IMR-90 (cell line): ENCODE measurements at regions not wholly inside any gene's neighbourhood (a gene's known extent, or its start where the extent isn't known, plus 50 kb on each side); places are given as distances from the start of the nearest gene placed in this dataset.

Source experiments
- ATAC-seq: fragments of 200-7000 bp; cut with Tn5 transposase; 2 replicates; pipeline ENCODE4 v1.9.1; 2020; ENCODE audit warnings: low read depth, mild to moderate bottlenecking, moderate library complexity
- BruUV-seq: library from RNA; stranded (reverse); fragments of 400-500 nt; replicated peaks from 2 replicates; lab custom pipeline; 2021; lab: Mats Ljungman, UMichigan
- CTCF ChIA-PET: fragments of 300-600 bp; formaldehyde crosslinking; extraction: SDS; loops from one replicate; lab custom pipeline; 2021; ENCODE audit warnings: antibody characterized with exemption; lab: Yijun Ruan, JAX
- POLR2A ChIA-PET: fragments of 300-600 bp; sonication (Branson Sonifier 250); formaldehyde crosslinking; loops from one replicate; lab custom pipeline; 2022; ENCODE audit warnings: antibody characterized with exemption; ENCODE audit not compliant: unreplicated experiment; lab: Charles Lee
- DNase-seq: peaks from one replicate; pipeline ENCODE4 v3.0.0; 2013
- H2AFZ ChIP-seq: replicated peaks from 2 replicates; pipeline ENCODE3; 2013; ENCODE audit warnings: low read length, mild to moderate bottlenecking; ENCODE audit not compliant: poor library complexity
- H2AK5ac ChIP-seq: 2 replicates; pipeline ENCODE4 v1.6.1; 2013; ENCODE audit warnings: low read depth, low read length, inconsistent platforms
- H2AK9ac ChIP-seq: replicated peaks from 2 replicates; pipeline ENCODE3; 2013; ENCODE audit warnings: mild to moderate bottlenecking, low read depth, low read length, moderate library complexity; ENCODE audit not compliant: poor library complexity
- H2BK120ac ChIP-seq: 2 replicates; pipeline ENCODE4 v1.6.1; 2013; ENCODE audit warnings: low read depth, low read length, inconsistent platforms
- H2BK15ac ChIP-seq: 3 replicates; pipeline ENCODE4 v1.6.1; 2013; ENCODE audit warnings: low read depth, low read length, inconsistent platforms
- H2BK20ac ChIP-seq: 2 replicates; pipeline ENCODE4 v1.6.1; 2013; ENCODE audit warnings: low read depth, mild to moderate bottlenecking, inconsistent platforms, low read length, moderate library complexity
- H2BK5ac ChIP-seq: 2 replicates; pipeline ENCODE4 v1.6.1; 2013; ENCODE audit warnings: mild to moderate bottlenecking, low read depth, low read length, inconsistent platforms; ENCODE audit not compliant: poor library complexity, severe bottlenecking
- H3K14ac ChIP-seq: replicated peaks from 2 replicates; pipeline ENCODE4 v1.6.1; 2013; ENCODE audit warnings: low read depth, low read length, inconsistent platforms
- H3K18ac ChIP-seq: 2 replicates; pipeline ENCODE4 v1.6.1; 2013; ENCODE audit warnings: low read depth, low read length, control low read depth
- H3K23ac ChIP-seq: 2 replicates; pipeline ENCODE4 v1.6.1; 2013; ENCODE audit warnings: low read depth, low read length, inconsistent platforms
- H3K27ac ChIP-seq: 2 replicates; pipeline ENCODE4 v1.5.1; 2013; ENCODE audit warnings: mild to moderate bottlenecking, control low read depth, low read length; ENCODE audit not compliant: insufficient read depth
- H3K27me3 ChIP-seq: 2 replicates; pipeline ENCODE4 v1.6.1; 2013; ENCODE audit warnings: low read length; ENCODE audit not compliant: control insufficient read depth, insufficient read depth
- H3K36me3 ChIP-seq: 2 replicates; pipeline ENCODE4 v1.6.1; 2013; ENCODE audit warnings: low read length, mixed read lengths; ENCODE audit not compliant: control insufficient read depth, insufficient read depth
- H3K4ac ChIP-seq: 2 replicates; pipeline ENCODE4 v1.6.1; 2013; ENCODE audit warnings: low read depth, low read length, inconsistent platforms
- H3K4me1 ChIP-seq: 2 replicates; pipeline ENCODE4 v1.6.1; 2013; ENCODE audit warnings: low read length, mixed read lengths; ENCODE audit not compliant: control insufficient read depth, insufficient read depth
- H3K4me2 ChIP-seq: 2 replicates; pipeline ENCODE4 v1.6.1; 2013; ENCODE audit warnings: low read depth, mild to moderate bottlenecking, control low read depth, low read length, moderate library complexity
- H3K4me3 ChIP-seq: 2 replicates; pipeline ENCODE4 v1.5.1; 2013; ENCODE audit warnings: low read depth, mild to moderate bottlenecking, control low read depth, low read length, moderate library complexity; ENCODE audit not compliant: insufficient read depth
- H3K56ac ChIP-seq: 2 replicates; pipeline ENCODE4 v1.6.1; 2013; ENCODE audit warnings: low read length, inconsistent platforms; ENCODE audit not compliant: insufficient read depth; ENCODE audit errors: extremely low read depth
- H3K79me1 ChIP-seq, 2 experiments: 2 replicates each; pipeline ENCODE4 v1.6.1; 2013; ENCODE audit warnings: low read length in 2 of 2, inconsistent platforms in 1 of 2, low read depth in 1 of 2
- H3K9ac ChIP-seq: 2 replicates; pipeline ENCODE4 v1.6.1; 2013; ENCODE audit warnings: low read depth, low read length, control low read depth
- H3K9me1 ChIP-seq: 2 replicates; pipeline ENCODE4 v1.6.1; 2013; ENCODE audit warnings: low read length, inconsistent platforms; ENCODE audit not compliant: insufficient read depth
- H3K9me3 ChIP-seq: 2 replicates; pipeline ENCODE4 v1.6.1; 2013; ENCODE audit warnings: low read length; ENCODE audit not compliant: control insufficient read depth, insufficient read depth
- H4K20me1 ChIP-seq: 2 replicates; pipeline ENCODE4 v1.6.1; 2013; ENCODE audit warnings: low read length, inconsistent platforms; ENCODE audit not compliant: insufficient read depth
- H4K5ac ChIP-seq: 2 replicates; pipeline ENCODE4 v1.6.1; 2013; ENCODE audit warnings: mild to moderate bottlenecking, low read depth, low read length, control low read depth
- H4K8ac ChIP-seq, 2 experiments: 2 replicates each; pipeline ENCODE4 v1.6.1; 2013; ENCODE audit warnings: low read depth in 2 of 2, low read length in 2 of 2, control low read depth in 1 of 2, inconsistent platforms in 1 of 2
- H4K91ac ChIP-seq: 2 replicates; pipeline ENCODE4 v1.6.1; 2013; ENCODE audit warnings: low read depth, low read length, inconsistent platforms; ENCODE audit not compliant: insufficient read depth
- BHLHE40 ChIP-seq: fragments of 150-350 bp; IDR thresholded peaks from 2 replicates; pipeline ENCODE4 v1.6.1; 2016; ENCODE audit warnings: mild to moderate bottlenecking, low read depth, low read length
- CTCF ChIP-seq: conservative IDR thresholded peaks from 2 replicates; pipeline ENCODE4 v1.5.1; 2012; ENCODE audit warnings: mild to moderate bottlenecking, low read depth, low read length, improper control_type of control experiment
- RCOR1 ChIP-seq: IDR thresholded peaks from 2 replicates; pipeline ENCODE4 v1.6.1; 2012; ENCODE audit warnings: mild to moderate bottlenecking, low read length, improper control_type of control experiment; ENCODE audit not compliant: insufficient replicate concordance
- RFX5 ChIP-seq: IDR thresholded peaks from 2 replicates; pipeline ENCODE4 v1.8.0; 2012; ENCODE audit warnings: low read depth, mild to moderate bottlenecking, low read length, moderate library complexity
- USF2 ChIP-seq: fragments of 150-350 bp; IDR thresholded peaks from 2 replicates; pipeline ENCODE4 v1.6.1; 2017; ENCODE audit warnings: mild to moderate bottlenecking, antibody characterized with exemption, low read length, low read depth
- WGBS, 2 experiments: methylation state at CpG; one replicate each; pipeline versions ENCODE4 v1.1.5 to v1.1.7; 2013; ENCODE audit warnings: missing lambda C conversion rate in 2 of 2; ENCODE audit not compliant: insufficient read length in 1 of 2; ENCODE audit errors: extremely low coverage in 2 of 2; 5-methylcytosine and 5-hydroxymethylcytosine counted together
- dilution Hi-C: fragments of 300-500 bp; cut with HindIII; formaldehyde crosslinking; loops from one replicate; pipeline ENCODE4 v1.14.3; 2018; ENCODE audit warnings: low sequenced_read_pairs; ENCODE audit not compliant: unreplicated experiment
- in situ Hi-C: fragments of 300-500 bp; cut with MboI; formaldehyde crosslinking; loops from 3 replicates; pipeline ENCODE4 v1.14.3; 2019; ENCODE audit warnings: low sequenced_read_pairs, inconsistent platforms, mixed read lengths
- intact Hi-C: fragments of 100-400 bp; cut with micrococcal nuclease; formaldehyde crosslinking; loops from 2 replicates; pipeline ENCODE4 v1.10.0; 2022

GRCh38 chr12:87929346-87929745 lies 99.9 kb downstream of the C12orf50 start:
- peak overlapping the region; percentile 9; the same call in 1 of the 2 replicates for H3K27ac ChIP-seq
- no peaks in the 10 kb centered on the region for H3K27me3 ChIP-seq

More at GRCh38 chr12:87929346-87929745, 99.9 kb downstream of the C12orf50 start:
- POLR2A ChIA-PET: no interaction called here
- Histone ChIP-seq H3K4me2 (no peak overlapping the region), H3K9ac (no peak overlapping the region), H3K4ac (peak overlapping the region; percentile 4; the same call in 1 of the 2 replicates), H2AFZ (no peak overlapping the region), H2BK15ac (0 out of 3 replicates have a peak overlapping the region, but pooled peaks have one; percentile 3), H3K23ac (no peak overlapping the region), H4K5ac (no peak overlapping the region; the same call in 1 of the 2 replicates), H3K18ac (peak overlapping the region; percentile 57; the same call in 1 of the 2 replicates), H2BK120ac (peak overlapping the region; percentile 65), H3K36me3 (no peaks in the 10 kb centered on the region), H2AK9ac (no peak overlapping the region), H2BK20ac (peak overlapping the region; percentile 61), H2AK5ac (peak overlapping the region; percentile 76), H3K56ac (no peak overlapping the region), H3K9me1 (no peaks in the 10 kb centered on the region; the same call in 1 of the 2 replicates), H2BK5ac (peak overlapping the region; percentile 21), H3K79me1 (no peaks in the 10 kb centered on the region), H4K8ac (no peak overlapping the region), H3K4me1 (peaks cover 13% of the 10 kb centered on the region), H4K20me1 (no peaks in the 10 kb centered on the region), H3K4me3 (no peak overlapping the region), H4K91ac (no peak overlapping the region), H3K9me3 (no peaks in the 10 kb centered on the region), H3K14ac (no peak overlapping the region)
- CTCF ChIA-PET: no interaction called here
- DNase-seq: no peak
- in situ Hi-C loops (no loop called here), dilution Hi-C loops (no loop called here), intact Hi-C loops (no loop called here)
- ATAC-seq: no peak
- TF ChIP-seq USF2 (no peak), CTCF (no peak), BHLHE40 (no peak), RCOR1 (no peak), RFX5 (no peak)
- no TSS peak for BruUV-seq
- 100% methylated on average over 1 of the region's 2 CpGs; no CpG with 5 or more reads in 1 of the 2 experiments for WGBS, 2 experiments
